Activated CD8-positive, alpha-beta memory T cell treated with anti-CD3 and anti-CD28 coated beads, Interleukin-2, amount 50 U/mL, for 24 hours (primary cell): ENCODE measurements at regions not wholly inside any gene's neighbourhood (a gene's known extent, or its start where the extent isn't known, plus 50 kb on each side); places are given as distances from the start of the nearest gene placed in this dataset.

ENCODE experiments used
- DNase-seq: peaks from one replicate; pipeline ENCODE4 v3.0.0-alpha.2; 2020; ENCODE audit errors: extremely low read depth

DNA sequence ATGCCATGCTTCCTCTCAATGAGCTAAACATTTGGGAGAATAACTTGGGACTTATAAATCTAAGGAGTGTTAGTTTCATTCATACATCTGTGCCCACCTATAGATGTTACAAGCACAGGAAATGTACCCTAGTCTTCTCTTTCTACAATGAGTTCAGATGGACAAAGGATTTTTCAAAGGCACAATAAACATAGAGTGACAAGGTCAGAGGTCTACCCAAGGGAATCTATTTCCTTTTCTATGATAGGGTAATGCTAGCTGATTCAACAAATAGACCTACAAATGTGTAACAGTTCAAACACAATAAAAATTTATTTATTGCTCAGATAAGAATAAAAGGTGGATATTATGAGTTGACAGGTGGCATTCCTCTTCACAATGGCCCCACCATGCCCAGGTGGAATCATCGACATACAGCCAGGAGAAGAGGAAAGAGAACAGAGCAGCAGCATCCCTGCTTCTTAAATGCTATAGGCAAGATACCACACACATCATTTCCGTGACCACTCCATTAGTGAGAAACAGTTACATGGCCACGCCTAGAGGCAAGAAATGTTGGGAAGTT is 421.8 kb downstream of the HNRNPD start:
- no peak for DNase-seq

DNA sequence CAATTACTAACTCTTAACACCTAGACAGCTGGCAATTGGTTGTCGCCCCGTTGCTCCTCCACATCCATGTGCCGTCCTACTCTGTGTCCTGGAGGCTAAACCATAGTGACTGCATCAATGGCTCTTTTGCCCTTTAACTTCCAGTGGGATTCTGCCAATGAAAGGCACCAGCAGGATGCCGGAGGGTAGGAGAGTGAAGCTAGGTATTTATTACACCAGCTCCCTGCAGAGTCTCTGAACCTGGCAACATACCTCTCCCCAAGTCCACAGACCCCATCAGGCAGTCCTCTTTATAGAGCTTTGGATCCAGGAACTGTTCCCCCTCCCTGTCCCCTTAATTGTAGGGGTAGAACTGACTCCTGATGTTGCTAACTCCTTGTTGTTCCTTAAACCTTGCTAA is 426.8 kb downstream of the HNRNPD start:
- DNase-seq = no peak

DNA sequence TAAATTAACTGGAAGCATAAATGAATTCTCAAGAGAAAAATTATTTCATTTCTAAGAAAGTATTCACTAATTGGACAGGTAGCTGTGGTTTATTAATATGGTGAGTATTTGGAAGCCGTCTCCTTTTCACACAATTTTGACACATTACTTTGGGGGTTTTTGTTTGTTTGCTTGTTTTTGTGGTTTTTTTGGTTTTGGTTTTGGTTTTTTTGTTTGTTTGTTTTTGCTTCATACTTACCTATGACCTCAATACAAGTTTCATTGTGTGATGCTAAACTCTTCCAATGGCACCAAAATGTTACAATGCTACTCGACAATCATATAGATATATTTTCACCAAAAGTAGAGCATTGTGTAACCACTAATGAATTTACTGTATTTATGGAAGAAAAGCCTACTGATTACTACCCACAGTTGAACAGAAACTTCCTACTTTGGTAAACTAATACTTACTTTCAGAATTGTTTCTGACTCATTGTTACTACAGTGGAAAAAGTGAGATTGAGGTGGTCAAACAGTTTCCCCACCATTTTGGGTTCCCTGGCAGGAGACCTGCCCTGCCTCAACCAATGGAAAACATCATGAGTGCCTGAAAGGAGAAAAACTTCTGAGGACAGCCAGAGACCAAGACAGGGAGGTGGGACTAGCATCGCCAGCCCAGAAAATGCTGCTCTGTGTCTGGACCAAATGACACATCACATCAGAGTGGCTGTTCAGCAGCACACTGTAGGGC is 443.1 kb downstream of the HNRNPD start:
- no peak for DNase-seq

DNA sequence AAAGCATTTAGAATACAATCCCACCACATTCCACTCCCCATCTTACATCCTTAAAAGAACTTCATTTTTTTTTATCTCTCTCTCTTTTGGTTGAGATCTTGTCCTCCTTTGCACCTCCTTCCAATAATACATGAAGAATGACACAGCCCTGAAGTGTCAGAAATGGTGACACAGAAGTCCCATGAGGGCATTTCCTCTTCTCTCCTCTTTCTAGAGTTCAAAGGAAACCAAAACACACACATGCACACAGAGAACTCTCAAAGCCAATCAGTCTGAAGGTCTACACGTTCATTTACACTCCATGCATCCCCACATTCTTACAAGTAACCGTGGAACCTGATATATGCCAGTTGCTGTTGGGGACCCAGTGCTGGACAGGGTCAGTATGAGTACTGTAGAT is 450.7 kb downstream of the HNRNPD start:
- no peak for DNase-seq

DNA sequence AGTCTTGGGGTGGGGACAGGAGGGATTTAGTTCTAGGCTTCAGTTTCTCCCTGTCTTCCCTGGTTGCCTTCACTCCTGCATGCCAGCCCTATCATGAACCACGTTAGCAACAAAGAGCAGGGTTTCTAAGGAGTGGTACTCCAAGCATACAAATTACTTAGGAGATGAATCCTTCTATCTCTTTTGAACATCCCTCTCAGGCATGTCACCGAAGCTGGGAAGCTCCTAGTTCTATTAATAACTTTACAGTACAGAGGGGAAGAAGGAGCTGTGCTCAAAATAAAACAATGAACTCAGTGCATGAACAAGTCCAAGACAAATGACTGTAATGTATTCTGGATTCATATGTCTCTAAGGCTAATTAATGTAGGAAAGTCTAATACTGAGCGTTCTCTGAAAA is 450.6 kb upstream of the RASGEF1B start:
- no peak for DNase-seq

DNA sequence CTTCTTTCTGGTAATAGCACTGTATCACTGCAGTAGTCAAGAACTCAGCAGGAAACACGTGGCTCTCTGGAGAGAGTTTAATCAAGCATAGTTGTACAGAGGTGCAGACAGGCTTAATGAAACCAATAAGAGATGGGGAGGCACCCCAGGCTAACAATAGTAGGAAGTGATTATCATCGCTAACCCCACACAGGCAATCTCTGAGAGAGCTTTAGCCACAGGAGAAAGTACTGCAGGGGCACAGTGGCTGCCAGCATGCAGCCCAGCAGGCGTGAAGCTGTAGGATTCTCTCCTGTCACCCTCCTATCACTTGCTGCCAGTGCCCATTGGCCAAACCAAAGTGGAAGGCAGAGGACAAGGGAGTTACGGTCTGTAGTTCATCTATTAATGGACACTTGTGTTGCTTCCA is 450.0 kb upstream of the RASGEF1B start:
- DNase-seq = no peak

DNA sequence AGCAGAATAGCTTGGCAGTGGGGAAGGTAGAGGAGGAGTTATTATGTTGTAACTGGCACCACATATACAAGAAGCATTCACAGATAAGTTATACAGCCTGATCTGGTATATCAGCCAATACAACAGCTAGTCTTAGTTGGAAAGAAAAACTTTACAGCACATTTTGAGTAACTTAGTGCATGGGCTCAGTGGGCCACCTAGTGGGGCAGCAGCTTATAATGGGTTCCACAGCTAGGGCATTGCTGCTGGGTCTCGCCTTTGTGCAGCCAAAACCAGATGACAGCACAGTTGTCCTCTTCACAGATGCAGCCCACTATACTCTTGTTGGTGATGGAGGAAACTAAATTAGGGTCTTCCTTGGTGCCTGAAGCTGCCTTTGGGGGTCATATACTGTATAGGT is 448.1 kb upstream of the RASGEF1B start:
- DNase-seq = no peak

DNA sequence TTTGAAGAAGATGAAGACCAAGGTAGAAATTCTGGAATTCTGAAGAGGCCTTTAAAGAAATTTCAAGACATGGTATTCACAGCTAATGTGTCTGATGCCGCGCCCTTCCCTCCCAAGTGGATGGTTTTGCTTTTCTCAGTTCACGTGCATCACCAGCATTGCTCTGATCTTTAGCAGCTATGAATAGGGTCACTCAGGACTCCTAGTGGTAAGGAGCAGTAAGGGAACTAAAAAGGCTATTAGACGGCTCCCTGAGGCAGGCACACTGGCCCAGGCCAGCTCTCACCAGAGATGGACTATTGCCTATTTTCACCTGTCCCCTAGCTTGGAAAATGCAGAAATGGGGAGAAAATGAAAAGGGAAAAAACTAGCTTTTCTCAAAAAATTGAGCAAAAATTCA is 447.5 kb upstream of the RASGEF1B start:
- DNase-seq = no peak

DNA sequence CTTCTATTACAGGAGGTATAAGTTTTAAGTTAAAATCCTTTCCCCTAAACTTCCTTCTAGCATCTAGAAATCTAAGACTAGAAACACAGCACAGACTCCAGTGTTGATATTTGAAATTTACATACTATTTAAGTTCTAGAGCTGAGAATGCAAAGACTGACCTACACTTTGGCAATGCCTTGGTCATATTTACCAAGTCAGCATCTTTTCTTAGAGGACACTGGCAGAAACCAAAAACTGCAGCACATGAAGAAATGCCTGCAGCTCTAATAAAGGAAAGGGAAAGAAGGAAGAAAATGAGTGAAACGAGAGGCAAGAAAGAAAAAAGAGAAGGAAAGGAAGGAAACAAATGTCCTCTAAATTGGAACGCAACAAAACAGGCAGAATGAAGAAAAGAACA is 443.7 kb upstream of the RASGEF1B start:
- no peak for DNase-seq

DNA sequence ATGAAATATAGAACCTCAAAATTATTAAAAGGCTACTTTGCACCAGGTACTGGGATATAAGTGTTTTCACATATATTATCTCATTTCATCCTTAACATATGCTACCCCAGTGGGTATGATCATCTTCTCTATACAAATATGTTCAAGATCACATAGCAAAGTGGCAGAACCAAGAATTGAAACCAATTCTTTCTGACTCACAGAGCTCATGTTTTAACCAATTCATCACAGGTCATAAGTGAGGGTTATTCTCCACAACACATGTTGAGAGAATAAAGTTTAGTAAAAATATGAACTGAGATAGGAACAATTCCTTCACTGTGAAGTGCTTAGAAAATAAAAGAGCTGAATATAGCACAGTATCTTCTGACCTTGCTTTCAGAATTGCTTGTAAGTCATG is 442.9 kb upstream of the RASGEF1B start:
- DNase-seq = no peak

DNA sequence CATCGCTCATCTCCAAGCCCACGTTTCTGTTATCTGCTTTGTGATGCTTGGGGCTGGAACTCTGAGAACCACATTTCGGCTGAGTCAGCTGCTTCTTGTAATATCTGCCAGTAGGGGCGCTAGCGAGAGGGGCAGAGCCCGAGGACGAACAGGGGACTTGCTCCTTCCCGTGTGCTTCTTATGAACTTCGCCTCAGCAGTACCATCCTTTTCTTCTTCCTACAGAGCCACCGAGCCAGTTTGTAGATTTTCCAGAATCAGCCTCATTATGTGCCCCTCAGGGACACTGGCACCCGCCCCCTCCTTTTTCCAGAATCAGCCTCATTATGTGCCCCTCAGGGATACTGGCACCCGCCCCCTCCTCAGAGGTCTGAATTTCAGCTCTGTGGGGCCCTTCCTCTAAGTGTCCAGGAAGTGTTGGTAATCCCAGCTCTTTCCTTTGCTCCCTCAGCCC is 441.7 kb upstream of the RASGEF1B start:
- DNase-seq = no peak

DNA sequence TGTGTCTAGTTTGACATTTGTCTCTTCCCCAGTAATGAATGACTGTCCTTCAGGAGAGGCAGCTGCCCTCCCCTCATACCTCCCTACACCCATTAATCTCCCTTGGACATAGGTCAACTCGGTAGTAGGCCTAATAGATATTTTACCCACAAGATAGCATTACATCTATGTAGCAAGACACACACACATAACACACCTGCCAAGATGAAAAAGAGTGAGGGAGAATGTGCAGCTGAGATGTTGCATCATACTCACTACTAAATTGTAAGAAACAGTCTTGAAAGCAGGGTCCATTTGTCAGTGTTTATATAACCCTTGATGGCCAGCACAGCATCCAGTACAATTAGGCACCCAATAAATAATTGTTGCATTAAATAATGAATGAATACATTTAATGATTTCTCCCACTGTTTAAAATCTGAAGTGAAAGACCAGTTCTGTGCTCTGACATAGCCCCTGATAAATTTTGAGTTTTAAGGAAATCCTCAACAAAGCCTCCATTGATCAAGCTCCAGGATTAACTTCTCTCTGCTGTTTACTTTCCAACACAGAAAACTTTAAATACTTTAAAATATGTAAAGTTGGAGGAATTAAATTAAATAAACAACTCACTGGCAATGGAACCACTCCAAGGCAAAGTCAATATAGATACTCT is 440.8 kb upstream of the RASGEF1B start:
- no peak for DNase-seq

DNA sequence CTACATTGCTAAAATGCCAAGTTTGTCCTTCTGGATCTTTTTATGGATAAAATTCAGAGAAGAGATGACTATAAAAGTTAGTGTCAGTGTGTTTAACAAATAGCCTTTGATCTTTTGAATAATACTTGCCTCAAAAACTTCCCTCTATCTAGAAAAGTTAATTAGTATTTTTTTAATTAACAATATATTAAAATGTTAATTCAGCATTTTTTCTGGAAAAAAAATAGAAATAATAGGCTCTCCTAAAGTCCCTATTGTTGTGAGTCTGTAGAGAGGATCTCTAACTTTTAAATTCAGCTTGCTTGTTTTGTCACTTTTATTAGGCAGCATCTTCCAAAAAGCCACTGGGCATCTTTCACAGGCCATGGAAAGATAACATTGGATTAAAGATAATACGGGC is 435.2 kb upstream of the RASGEF1B start:
- DNase-seq = no peak

DNA sequence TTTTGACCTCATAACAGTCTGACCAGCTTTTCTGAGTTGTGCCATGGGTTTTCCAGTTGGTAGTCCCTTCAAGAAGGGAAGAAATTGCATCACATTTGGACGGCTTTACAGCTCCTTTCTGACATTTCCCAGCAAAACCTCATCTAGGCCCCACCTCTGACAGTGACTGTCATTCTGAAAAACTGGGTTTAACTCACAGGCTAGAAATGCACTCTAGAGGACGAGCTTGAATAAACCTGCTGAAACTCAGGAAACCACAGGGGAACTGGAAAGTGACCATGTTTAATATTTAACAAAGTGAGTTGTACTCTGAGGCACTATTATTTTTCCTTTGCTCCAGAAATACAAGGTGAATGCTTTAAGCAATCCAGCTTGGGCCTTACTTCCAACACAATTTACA is 434.3 kb upstream of the RASGEF1B start:
- no peak for DNase-seq

DNA sequence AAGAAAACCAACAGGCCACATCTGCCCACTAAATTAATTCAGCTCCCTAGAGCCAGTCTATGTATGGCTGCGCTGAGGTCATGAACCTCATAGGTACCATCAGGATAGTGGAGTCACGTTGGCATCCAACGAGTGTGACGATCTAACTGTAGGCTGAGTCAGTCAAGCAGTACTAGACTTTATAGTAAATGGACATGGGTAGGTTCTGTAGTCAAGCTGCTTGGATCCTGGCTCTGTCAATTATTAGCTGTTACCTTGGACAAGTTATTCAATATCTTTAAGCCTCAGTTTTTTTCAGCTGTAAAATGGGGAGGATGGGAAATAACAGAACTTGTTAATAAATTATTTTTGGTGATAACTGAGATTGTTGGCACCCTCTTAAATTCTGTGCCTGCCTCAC is 432.4 kb upstream of the RASGEF1B start:
- DNase-seq = no peak

DNA sequence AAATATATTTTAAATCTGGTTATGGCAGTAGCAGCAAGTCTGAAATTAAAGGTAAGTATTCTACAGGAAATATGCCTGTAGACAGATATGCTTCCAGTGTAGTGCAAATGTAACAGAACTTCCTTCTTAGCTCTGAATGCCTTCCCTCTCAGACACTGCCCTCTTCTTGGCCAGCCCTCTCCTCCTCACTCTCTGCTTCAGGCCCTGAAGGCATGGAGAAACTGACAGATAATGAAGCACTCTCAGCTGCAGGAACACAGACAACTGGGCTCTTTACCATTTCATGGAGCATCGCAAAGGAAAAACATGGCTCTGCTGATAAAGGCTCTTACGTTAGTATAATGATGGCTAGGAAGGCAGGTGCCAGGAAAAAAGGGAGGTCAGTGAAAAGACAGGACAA is 431.5 kb upstream of the RASGEF1B start:
- no peak for DNase-seq

DNA sequence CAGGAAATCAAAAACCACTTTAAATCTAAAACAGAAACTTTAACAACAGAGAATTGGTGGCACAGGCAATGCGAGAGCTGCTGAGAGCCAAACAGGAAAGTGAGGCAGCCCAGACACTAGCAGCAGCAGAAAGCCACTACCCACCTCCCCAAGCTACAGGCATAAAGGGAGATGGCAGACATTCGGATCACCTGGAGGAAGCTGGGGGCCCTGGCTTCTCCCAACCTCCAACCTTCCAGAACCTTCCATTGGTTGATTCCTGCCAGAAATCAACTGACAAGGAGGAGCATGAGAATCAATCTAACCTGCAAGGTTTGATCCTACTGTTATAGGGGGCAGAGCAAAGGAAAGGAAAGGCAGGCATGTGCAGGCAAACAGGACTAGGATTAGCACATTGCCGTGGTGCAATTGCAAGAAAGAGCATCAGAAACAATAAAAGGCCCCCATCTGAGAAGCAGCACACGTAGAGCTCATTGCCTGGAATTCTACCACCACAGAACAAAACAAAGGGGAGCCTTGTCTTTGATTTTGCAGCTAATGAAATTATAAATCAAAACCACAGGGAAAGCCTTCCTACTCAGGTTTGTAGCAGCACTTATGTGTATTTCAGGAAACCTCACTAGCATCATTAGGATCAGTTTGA is 427.3 kb upstream of the RASGEF1B start:
- no peak for DNase-seq

DNA sequence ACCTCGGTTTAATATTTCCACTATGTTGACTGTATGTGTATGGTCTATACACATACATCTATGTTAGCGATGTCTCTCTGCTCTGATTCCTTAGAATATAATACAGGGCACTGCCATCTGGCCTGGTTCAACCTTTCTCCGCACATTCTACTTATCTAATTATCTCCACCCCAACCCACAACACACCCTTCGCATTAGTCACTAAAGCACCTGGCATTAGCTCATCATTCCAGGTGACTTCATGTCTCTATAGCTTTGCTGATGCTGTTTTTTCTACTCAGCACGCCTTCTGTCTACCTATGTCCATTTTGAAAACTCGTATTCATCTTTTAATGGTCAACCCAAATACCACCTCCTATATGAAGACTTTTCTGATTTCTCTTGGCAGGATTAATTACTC is 425.2 kb upstream of the RASGEF1B start:
- no peak for DNase-seq

DNA sequence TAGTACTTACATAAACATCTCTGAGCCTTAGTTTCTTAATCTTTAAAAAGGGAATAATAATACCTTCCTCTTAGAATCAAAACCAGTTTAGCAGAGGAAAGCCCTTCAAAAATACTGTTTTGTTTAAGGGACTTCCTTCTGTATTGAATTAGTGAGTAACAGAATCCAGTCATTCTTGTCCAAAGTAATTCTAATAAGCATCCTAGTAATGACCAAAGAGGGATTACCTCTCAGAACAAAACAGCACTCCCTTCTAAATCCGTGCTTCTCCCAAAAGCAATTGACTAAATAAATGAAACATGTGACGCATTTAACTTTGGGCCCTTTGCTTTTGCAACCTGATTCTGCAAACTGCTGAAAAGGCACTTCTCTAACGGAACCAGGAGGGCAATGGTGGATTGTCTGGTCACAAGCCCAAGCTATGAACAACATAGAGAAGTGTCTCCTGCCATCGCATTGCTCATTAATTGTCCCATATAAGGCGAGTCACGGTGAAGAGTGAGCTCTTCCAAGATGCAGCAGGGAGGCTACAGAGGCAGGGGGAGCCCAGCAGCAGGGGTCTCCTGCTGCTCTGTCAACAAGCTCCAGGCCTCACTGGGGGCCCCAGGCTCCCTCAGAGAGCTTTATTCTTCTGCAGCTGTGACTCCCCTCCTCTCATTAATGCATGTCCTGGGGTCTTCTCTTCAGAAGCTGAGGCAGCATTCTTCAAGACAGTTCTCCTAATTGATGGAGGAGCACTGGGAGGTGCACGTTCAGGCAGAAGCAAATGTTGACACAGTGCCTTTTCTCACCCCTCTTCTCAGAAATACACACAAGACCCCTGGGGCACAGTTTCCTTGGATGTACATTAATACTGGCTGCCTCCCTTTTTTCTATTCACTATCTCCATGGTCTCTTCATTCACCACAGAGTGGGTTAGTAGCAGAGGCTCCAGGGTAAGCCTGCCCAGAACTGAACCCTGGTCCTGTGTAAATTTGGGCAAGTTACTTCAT is 419.6 kb upstream of the RASGEF1B start:
- no peak for DNase-seq

DNA sequence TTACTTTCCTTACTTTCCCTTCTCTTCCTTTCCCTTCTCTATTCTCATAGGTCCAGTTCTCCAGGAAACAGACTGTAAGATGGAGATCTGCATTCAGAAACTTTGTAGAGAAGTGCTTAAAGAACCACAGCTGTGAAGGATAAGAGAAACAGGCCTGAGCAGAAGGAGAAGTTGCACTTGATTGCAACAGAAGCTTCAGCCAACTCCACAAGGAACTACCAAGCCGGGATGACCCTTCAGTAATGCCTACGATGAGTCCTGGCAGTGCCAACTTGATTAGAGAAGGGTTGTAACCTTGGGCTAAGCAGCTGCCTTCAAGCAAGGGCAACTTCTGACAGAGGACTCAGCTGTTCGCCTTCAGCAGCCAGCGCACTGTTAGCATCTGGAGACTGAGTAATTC is 413.3 kb upstream of the RASGEF1B start:
- DNase-seq = no peak
